IMR-90 (cell line): ENCODE measurements at regions not wholly inside any gene's neighbourhood (a gene's known extent, or its start where the extent isn't known, plus 50 kb on each side); places are given as distances from the start of the nearest gene placed in this dataset.

Source experiments
- ATAC-seq: fragments of 200-7000 bp; cut with Tn5 transposase; 2 replicates; pipeline ENCODE4 v1.9.1; 2020; ENCODE audit warnings: low read depth, mild to moderate bottlenecking, moderate library complexity
- BruUV-seq: library from RNA; stranded (reverse); fragments of 400-500 nt; replicated peaks from 2 replicates; lab custom pipeline; 2021; lab: Mats Ljungman, UMichigan
- CTCF ChIA-PET: fragments of 300-600 bp; formaldehyde crosslinking; extraction: SDS; loops from one replicate; lab custom pipeline; 2021; ENCODE audit warnings: antibody characterized with exemption; lab: Yijun Ruan, JAX
- POLR2A ChIA-PET: fragments of 300-600 bp; sonication (Branson Sonifier 250); formaldehyde crosslinking; loops from one replicate; lab custom pipeline; 2022; ENCODE audit warnings: antibody characterized with exemption; ENCODE audit not compliant: unreplicated experiment; lab: Charles Lee
- DNase-seq: peaks from one replicate; pipeline ENCODE4 v3.0.0; 2013
- H2AFZ ChIP-seq: replicated peaks from 2 replicates; pipeline ENCODE3; 2013; ENCODE audit warnings: low read length, mild to moderate bottlenecking; ENCODE audit not compliant: poor library complexity
- H2AK5ac ChIP-seq: 2 replicates; pipeline ENCODE4 v1.6.1; 2013; ENCODE audit warnings: low read depth, low read length, inconsistent platforms
- H2AK9ac ChIP-seq: replicated peaks from 2 replicates; pipeline ENCODE3; 2013; ENCODE audit warnings: mild to moderate bottlenecking, low read depth, low read length, moderate library complexity; ENCODE audit not compliant: poor library complexity
- H2BK120ac ChIP-seq: 2 replicates; pipeline ENCODE4 v1.6.1; 2013; ENCODE audit warnings: low read depth, low read length, inconsistent platforms
- H2BK15ac ChIP-seq: 3 replicates; pipeline ENCODE4 v1.6.1; 2013; ENCODE audit warnings: low read depth, low read length, inconsistent platforms
- H2BK20ac ChIP-seq: 2 replicates; pipeline ENCODE4 v1.6.1; 2013; ENCODE audit warnings: low read depth, mild to moderate bottlenecking, inconsistent platforms, low read length, moderate library complexity
- H2BK5ac ChIP-seq: 2 replicates; pipeline ENCODE4 v1.6.1; 2013; ENCODE audit warnings: mild to moderate bottlenecking, low read depth, low read length, inconsistent platforms; ENCODE audit not compliant: poor library complexity, severe bottlenecking
- H3K14ac ChIP-seq: replicated peaks from 2 replicates; pipeline ENCODE4 v1.6.1; 2013; ENCODE audit warnings: low read depth, low read length, inconsistent platforms
- H3K18ac ChIP-seq: 2 replicates; pipeline ENCODE4 v1.6.1; 2013; ENCODE audit warnings: low read depth, low read length, control low read depth
- H3K23ac ChIP-seq: 2 replicates; pipeline ENCODE4 v1.6.1; 2013; ENCODE audit warnings: low read depth, low read length, inconsistent platforms
- H3K27ac ChIP-seq: 2 replicates; pipeline ENCODE4 v1.5.1; 2013; ENCODE audit warnings: mild to moderate bottlenecking, control low read depth, low read length; ENCODE audit not compliant: insufficient read depth
- H3K27me3 ChIP-seq: 2 replicates; pipeline ENCODE4 v1.6.1; 2013; ENCODE audit warnings: low read length; ENCODE audit not compliant: control insufficient read depth, insufficient read depth
- H3K36me3 ChIP-seq: 2 replicates; pipeline ENCODE4 v1.6.1; 2013; ENCODE audit warnings: low read length, mixed read lengths; ENCODE audit not compliant: control insufficient read depth, insufficient read depth
- H3K4ac ChIP-seq: 2 replicates; pipeline ENCODE4 v1.6.1; 2013; ENCODE audit warnings: low read depth, low read length, inconsistent platforms
- H3K4me1 ChIP-seq: 2 replicates; pipeline ENCODE4 v1.6.1; 2013; ENCODE audit warnings: low read length, mixed read lengths; ENCODE audit not compliant: control insufficient read depth, insufficient read depth
- H3K4me2 ChIP-seq: 2 replicates; pipeline ENCODE4 v1.6.1; 2013; ENCODE audit warnings: low read depth, mild to moderate bottlenecking, control low read depth, low read length, moderate library complexity
- H3K4me3 ChIP-seq: 2 replicates; pipeline ENCODE4 v1.5.1; 2013; ENCODE audit warnings: low read depth, mild to moderate bottlenecking, control low read depth, low read length, moderate library complexity; ENCODE audit not compliant: insufficient read depth
- H3K56ac ChIP-seq: 2 replicates; pipeline ENCODE4 v1.6.1; 2013; ENCODE audit warnings: low read length, inconsistent platforms; ENCODE audit not compliant: insufficient read depth; ENCODE audit errors: extremely low read depth
- H3K79me1 ChIP-seq, 2 experiments: 2 replicates each; pipeline ENCODE4 v1.6.1; 2013; ENCODE audit warnings: low read length in 2 of 2, inconsistent platforms in 1 of 2, low read depth in 1 of 2
- H3K9ac ChIP-seq: 2 replicates; pipeline ENCODE4 v1.6.1; 2013; ENCODE audit warnings: low read depth, low read length, control low read depth
- H3K9me1 ChIP-seq: 2 replicates; pipeline ENCODE4 v1.6.1; 2013; ENCODE audit warnings: low read length, inconsistent platforms; ENCODE audit not compliant: insufficient read depth
- H3K9me3 ChIP-seq: 2 replicates; pipeline ENCODE4 v1.6.1; 2013; ENCODE audit warnings: low read length; ENCODE audit not compliant: control insufficient read depth, insufficient read depth
- H4K20me1 ChIP-seq: 2 replicates; pipeline ENCODE4 v1.6.1; 2013; ENCODE audit warnings: low read length, inconsistent platforms; ENCODE audit not compliant: insufficient read depth
- H4K5ac ChIP-seq: 2 replicates; pipeline ENCODE4 v1.6.1; 2013; ENCODE audit warnings: mild to moderate bottlenecking, low read depth, low read length, control low read depth
- H4K8ac ChIP-seq, 2 experiments: 2 replicates each; pipeline ENCODE4 v1.6.1; 2013; ENCODE audit warnings: low read depth in 2 of 2, low read length in 2 of 2, control low read depth in 1 of 2, inconsistent platforms in 1 of 2
- H4K91ac ChIP-seq: 2 replicates; pipeline ENCODE4 v1.6.1; 2013; ENCODE audit warnings: low read depth, low read length, inconsistent platforms; ENCODE audit not compliant: insufficient read depth
- CHD1 ChIP-seq: IDR thresholded peaks from 2 replicates; pipeline ENCODE4 v1.6.1; 2012; ENCODE audit warnings: low read depth, low read length, improper control_type of control experiment
- MAZ ChIP-seq: IDR thresholded peaks from 2 replicates; pipeline ENCODE4 v1.6.1; 2012; ENCODE audit warnings: low read depth, mild to moderate bottlenecking, low read length, improper control_type of control experiment, moderate library complexity, borderline replicate concordance
- SMC3 ChIP-seq: fragments of 150-350 bp; IDR thresholded peaks from 2 replicates; pipeline ENCODE4 v1.6.1; 2016; ENCODE audit warnings: low read depth, mild to moderate bottlenecking, antibody characterized with exemption, low read length, moderate library complexity
- USF2 ChIP-seq: fragments of 150-350 bp; IDR thresholded peaks from 2 replicates; pipeline ENCODE4 v1.6.1; 2017; ENCODE audit warnings: mild to moderate bottlenecking, antibody characterized with exemption, low read length, low read depth
- WGBS, 2 experiments: methylation state at CpG; one replicate each; pipeline versions ENCODE4 v1.1.5 to v1.1.7; 2013; ENCODE audit warnings: missing lambda C conversion rate in 2 of 2; ENCODE audit not compliant: insufficient read length in 1 of 2; ENCODE audit errors: extremely low coverage in 2 of 2; 5-methylcytosine and 5-hydroxymethylcytosine counted together
- dilution Hi-C: fragments of 300-500 bp; cut with HindIII; formaldehyde crosslinking; loops from one replicate; pipeline ENCODE4 v1.14.3; 2018; ENCODE audit warnings: low sequenced_read_pairs; ENCODE audit not compliant: unreplicated experiment
- in situ Hi-C: fragments of 300-500 bp; cut with MboI; formaldehyde crosslinking; loops from 3 replicates; pipeline ENCODE4 v1.14.3; 2019; ENCODE audit warnings: low sequenced_read_pairs, inconsistent platforms, mixed read lengths
- intact Hi-C: fragments of 100-400 bp; cut with micrococcal nuclease; formaldehyde crosslinking; loops from 2 replicates; pipeline ENCODE4 v1.10.0; 2022
- TF ChIP-seq, protein P1 (sequence below): fragments of 150-350 bp; IDR thresholded peaks from 2 replicates; pipeline ENCODE4 v1.6.1; 2016; ENCODE audit warnings: low read depth, mild to moderate bottlenecking, low read length, moderate library complexity, borderline replicate concordance

DNA sequence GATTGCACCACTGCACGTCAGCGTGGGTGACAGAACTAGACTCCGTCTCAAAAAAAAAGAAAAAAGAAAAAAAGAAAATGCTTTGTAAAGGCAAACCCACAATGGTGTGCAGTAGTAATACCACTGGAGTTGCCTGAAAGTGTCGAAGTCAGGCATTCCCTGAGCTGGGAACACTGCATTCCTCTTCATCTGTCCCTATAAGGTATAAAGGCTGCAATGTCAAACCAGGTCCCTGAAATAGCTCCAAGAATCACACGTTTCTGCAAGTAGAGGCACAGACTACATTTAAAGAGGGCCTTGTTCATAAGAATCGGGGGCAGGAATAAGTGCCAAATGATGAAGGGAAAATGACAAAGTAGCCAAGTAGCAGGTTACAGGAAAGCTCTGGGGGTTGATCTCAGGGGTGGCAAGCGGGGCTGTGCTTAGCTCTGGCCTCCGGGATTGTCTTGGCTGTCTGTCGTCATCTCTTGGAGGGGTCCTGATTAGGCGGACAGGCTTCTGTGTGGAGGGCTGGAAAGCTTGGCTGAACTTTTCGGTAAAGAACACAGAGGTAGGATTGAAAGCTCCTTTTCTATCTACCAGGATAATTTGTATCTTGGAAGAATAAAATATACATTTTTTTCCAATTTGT lies 109.1 kb downstream of the PFKFB3 start:
- Histone ChIP-seq H3K36me3 (no peaks in the 10 kb centered on the region), H2BK15ac (no peak overlapping the region), H2AK5ac (no peak overlapping the region), H4K20me1 (no peaks in the 10 kb centered on the region), H3K4me3 (no peak overlapping the region), H3K56ac (no peak overlapping the region), H3K9me3 (peaks cover 4% of the 10 kb centered on the region), H3K18ac (no peak overlapping the region), H3K79me1 (no peaks in the 10 kb centered on the region), H3K4me2 (no peak overlapping the region), H4K91ac (no peak overlapping the region), H2BK5ac (no peak overlapping the region), H2BK20ac (no peak overlapping the region), H2BK120ac (no peak overlapping the region), H3K9me1 (no peaks in the 10 kb centered on the region), H2AFZ (no peak overlapping the region), H3K9ac (no peak overlapping the region), H3K23ac (no peak overlapping the region), H3K27ac (no peak overlapping the region), H3K27me3 (no peaks in the 10 kb centered on the region), H3K14ac (no peak overlapping the region), H4K5ac (no peak overlapping the region), H4K8ac (no peak overlapping the region), H2AK9ac (no peak overlapping the region), H3K4me1 (no peaks in the 10 kb centered on the region), H3K4ac (no peak overlapping the region)
- WGBS, 2 experiments: 60% methylated on average over 4 of the region's 11 CpGs; no CpG with 5 or more reads in 1 of the 2 experiments
- in situ Hi-C loops (no loop called here), dilution Hi-C loops (no loop called here), intact Hi-C loops (no loop called here)
- ChIA-PET POLR2A (no interaction called here), CTCF (no interaction called here)
- no TSS peak for BruUV-seq
- ATAC-seq: no peak
- no peak for DNase-seq
- TF ChIP-seq USF2: no peak
- TF ChIP-seq CHD1: no peak
- no peak for TF ChIP-seq MAZ
- TF ChIP-seq, protein P1, sequence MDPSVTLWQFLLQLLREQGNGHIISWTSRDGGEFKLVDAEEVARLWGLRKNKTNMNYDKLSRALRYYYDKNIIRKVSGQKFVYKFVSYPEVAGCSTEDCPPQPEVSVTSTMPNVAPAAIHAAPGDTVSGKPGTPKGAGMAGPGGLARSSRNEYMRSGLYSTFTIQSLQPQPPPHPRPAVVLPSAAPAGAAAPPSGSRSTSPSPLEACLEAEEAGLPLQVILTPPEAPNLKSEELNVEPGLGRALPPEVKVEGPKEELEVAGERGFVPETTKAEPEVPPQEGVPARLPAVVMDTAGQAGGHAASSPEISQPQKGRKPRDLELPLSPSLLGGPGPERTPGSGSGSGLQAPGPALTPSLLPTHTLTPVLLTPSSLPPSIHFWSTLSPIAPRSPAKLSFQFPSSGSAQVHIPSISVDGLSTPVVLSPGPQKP: no peak
- TF ChIP-seq SMC3: no peak
